ENCODE measurements at regions not wholly inside any gene's neighbourhood (a gene's known extent, or its start where the extent isn't known, plus 50 kb on each side); places are given as distances from the start of the nearest gene placed in this dataset.

DNA sequence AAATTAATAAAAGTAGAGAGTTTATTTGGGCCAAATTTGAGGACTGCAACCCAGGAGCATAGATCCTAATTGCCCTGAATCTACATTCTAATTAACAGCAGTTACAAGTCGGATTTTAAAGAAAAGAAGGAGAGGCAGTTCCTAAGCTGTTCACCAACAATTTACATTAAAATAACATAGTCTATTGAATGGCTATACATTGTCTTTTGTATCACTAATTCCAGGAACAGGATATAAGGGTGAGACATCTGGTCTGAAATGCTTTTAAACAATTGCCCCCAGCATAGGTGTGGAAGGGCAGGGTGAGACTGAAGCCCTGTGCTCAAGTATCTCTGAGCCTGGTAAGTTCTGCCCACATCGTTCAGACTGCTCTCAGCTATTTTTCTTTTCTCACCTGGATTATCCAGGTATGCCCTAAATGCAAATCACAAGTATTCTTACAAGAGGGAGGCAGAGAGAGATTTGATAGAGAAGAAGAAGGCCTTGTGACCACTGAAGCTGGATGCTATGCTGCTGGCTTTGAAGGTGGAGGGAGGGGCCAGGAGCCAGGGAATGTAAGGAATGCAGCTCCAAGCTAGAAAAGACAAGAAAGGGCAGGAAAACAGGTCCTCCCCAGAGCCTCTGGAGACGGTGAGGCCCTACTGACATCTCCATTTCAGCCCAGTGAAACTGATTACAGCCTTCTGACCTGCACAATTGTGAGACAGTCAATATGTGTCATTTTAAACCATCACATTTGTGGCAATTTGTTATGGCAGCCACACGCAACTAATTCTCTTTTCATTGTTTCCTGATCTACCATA, 189.4 kb upstream of the ARL4C start:
- ATAC-seq (ENCODE audit: insufficient read depth, low read depth) (no peak), DNase-seq (no peak)
- H3K9me3 ChIP-seq (ENCODE audit: insufficient read depth, low read length, severe bottlenecking) = no peaks in the 10 kb centered on the region
- no peaks in the 10 kb centered on the region for H3K36me3 ChIP-seq (ENCODE audit: insufficient read depth, low read length)
- no peak overlapping the region for H3K27ac ChIP-seq (ENCODE audit: low read length)
- H3K79me2 ChIP-seq (ENCODE audit: insufficient read depth, low read length) = no peaks in the 10 kb centered on the region
- H3K27me3 ChIP-seq (ENCODE audit: insufficient read depth, low read length, poor library complexity) = peaks cover 7% of the 10 kb centered on the region
- H3K4me2 ChIP-seq (ENCODE audit: insufficient read depth, low read length) = no peak overlapping the region
- no peak overlapping the region for H3K4me3 ChIP-seq (ENCODE audit: low read depth in 1 of 2, low read length in 2 of 2)
- TF ChIP-seq, protein P1, sequence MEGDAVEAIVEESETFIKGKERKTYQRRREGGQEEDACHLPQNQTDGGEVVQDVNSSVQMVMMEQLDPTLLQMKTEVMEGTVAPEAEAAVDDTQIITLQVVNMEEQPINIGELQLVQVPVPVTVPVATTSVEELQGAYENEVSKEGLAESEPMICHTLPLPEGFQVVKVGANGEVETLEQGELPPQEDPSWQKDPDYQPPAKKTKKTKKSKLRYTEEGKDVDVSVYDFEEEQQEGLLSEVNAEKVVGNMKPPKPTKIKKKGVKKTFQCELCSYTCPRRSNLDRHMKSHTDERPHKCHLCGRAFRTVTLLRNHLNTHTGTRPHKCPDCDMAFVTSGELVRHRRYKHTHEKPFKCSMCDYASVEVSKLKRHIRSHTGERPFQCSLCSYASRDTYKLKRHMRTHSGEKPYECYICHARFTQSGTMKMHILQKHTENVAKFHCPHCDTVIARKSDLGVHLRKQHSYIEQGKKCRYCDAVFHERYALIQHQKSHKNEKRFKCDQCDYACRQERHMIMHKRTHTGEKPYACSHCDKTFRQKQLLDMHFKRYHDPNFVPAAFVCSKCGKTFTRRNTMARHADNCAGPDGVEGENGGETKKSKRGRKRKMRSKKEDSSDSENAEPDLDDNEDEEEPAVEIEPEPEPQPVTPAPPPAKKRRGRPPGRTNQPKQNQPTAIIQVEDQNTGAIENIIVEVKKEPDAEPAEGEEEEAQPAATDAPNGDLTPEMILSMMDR (IDR thresholded peaks at IDR 0.05; ENCODE audit: borderline replicate concordance, extremely low read depth, low read length, poor library complexity, severe bottlenecking) = no peak
- no peak for TF ChIP-seq EZH2 (IDR thresholded peaks at IDR 0.05; ENCODE audit: borderline replicate concordance, low read depth, low read length, severe bottlenecking)
- H3K4me1 ChIP-seq (ENCODE audit: insufficient read depth, low read length) = no peaks in the 10 kb centered on the region
- H4K20me1 ChIP-seq (ENCODE audit: insufficient read depth, low read length) = no peaks in the 10 kb centered on the region
- H2AFZ ChIP-seq (ENCODE audit: low read depth, low read length) = no peak overlapping the region
- H3K9ac ChIP-seq (ENCODE audit: low read depth, low read length) = no peak overlapping the region

DNA sequence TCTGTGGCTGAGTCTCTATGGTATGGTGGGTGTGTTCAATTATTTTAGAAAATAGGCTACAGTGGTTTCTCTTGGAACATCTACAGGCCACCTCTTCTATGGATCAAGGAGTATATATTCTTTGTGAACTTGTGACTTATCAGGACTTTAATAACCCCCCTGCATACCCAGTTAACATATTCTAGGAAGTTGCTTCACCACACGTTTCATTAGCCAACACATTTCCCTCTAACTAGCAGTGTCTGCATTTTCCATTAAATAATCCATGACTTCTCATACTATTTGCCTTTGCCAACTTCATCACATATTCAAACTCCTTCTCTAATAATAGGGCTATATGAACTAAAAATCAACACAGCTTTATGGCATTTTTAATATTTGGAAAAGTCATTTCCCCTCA, 187.6 kb upstream of the ARL4C start:
- H3K27ac ChIP-seq (ENCODE audit: low read length) = no peak overlapping the region
- H2AFZ ChIP-seq (ENCODE audit: low read depth, low read length) = no peak overlapping the region
- H3K9me3 ChIP-seq (ENCODE audit: insufficient read depth, low read length, severe bottlenecking) = no peaks in the 10 kb centered on the region
- no peak for TF ChIP-seq EZH2 (IDR thresholded peaks at IDR 0.05; ENCODE audit: borderline replicate concordance, low read depth, low read length, severe bottlenecking)
- TF ChIP-seq, protein P1 (IDR thresholded peaks at IDR 0.05; ENCODE audit: borderline replicate concordance, extremely low read depth, low read length, poor library complexity, severe bottlenecking) = no peak
- H3K36me3 ChIP-seq (ENCODE audit: insufficient read depth, low read length) = no peaks in the 10 kb centered on the region
- H3K79me2 ChIP-seq (ENCODE audit: insufficient read depth, low read length) = no peaks in the 10 kb centered on the region
- no peaks in the 10 kb centered on the region for H3K4me1 ChIP-seq (ENCODE audit: insufficient read depth, low read length)
- DNase-seq (no peak), ATAC-seq (ENCODE audit: insufficient read depth, low read depth) (no peak)
- peaks cover 11% of the 10 kb centered on the region for H3K27me3 ChIP-seq (ENCODE audit: insufficient read depth, low read length, poor library complexity)
- H3K9ac ChIP-seq (ENCODE audit: low read depth, low read length) = no peak overlapping the region
- no peak overlapping the region for H3K4me3 ChIP-seq (ENCODE audit: low read depth in 1 of 2, low read length in 2 of 2)
- no peaks in the 10 kb centered on the region for H4K20me1 ChIP-seq (ENCODE audit: insufficient read depth, low read length)
- H3K4me2 ChIP-seq (ENCODE audit: insufficient read depth, low read length) = no peak overlapping the region

DNA sequence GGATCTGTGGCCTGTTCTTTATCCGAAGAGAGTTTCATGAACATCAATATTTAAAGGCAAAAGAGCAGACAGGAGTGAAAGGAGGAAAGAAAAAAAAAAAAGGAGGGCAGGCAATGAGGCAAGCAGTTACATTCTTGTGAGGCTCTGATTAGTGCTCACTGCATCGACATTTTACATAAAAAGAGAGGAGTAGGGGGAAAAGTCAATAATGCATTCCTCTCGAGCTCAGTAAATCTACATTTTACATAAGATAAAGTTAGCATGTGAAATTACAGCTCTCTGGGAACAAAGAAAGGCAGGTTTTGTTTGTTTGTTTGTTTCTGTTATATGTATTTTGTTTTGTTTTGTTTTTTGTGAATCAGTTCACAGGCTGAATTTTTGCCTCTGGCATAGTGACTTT, 187.1 kb upstream of the ARL4C start:
- H3K4me1 ChIP-seq (ENCODE audit: insufficient read depth, low read length) = no peaks in the 10 kb centered on the region
- no peak overlapping the region for H3K27ac ChIP-seq (ENCODE audit: low read length)
- H4K20me1 ChIP-seq (ENCODE audit: insufficient read depth, low read length) = no peaks in the 10 kb centered on the region
- H3K4me2 ChIP-seq (ENCODE audit: insufficient read depth, low read length) = no peak overlapping the region
- TF ChIP-seq EZH2 (IDR thresholded peaks at IDR 0.05; ENCODE audit: borderline replicate concordance, low read depth, low read length, severe bottlenecking) = no peak
- TF ChIP-seq, protein P1 (IDR thresholded peaks at IDR 0.05; ENCODE audit: borderline replicate concordance, extremely low read depth, low read length, poor library complexity, severe bottlenecking) = no peak
- no peaks in the 10 kb centered on the region for H3K36me3 ChIP-seq (ENCODE audit: insufficient read depth, low read length)
- peaks cover 11% of the 10 kb centered on the region for H3K27me3 ChIP-seq (ENCODE audit: insufficient read depth, low read length, poor library complexity)
- no peak overlapping the region for H3K4me3 ChIP-seq (ENCODE audit: low read depth in 1 of 2, low read length in 2 of 2)
- H3K79me2 ChIP-seq (ENCODE audit: insufficient read depth, low read length) = no peaks in the 10 kb centered on the region
- ATAC-seq (ENCODE audit: insufficient read depth, low read depth) (no peak), DNase-seq (no peak)
- no peak overlapping the region for H3K9ac ChIP-seq (ENCODE audit: low read depth, low read length)
- no peak overlapping the region for H2AFZ ChIP-seq (ENCODE audit: low read depth, low read length)
- no peaks in the 10 kb centered on the region for H3K9me3 ChIP-seq (ENCODE audit: insufficient read depth, low read length, severe bottlenecking)

Data from DND-41 (cell line).